Activated B cell treated with CpG ODN at 0.5 μM for 24 hours (primary cell): ENCODE measurements at regions not wholly inside any gene's neighbourhood (a gene's known extent, or its start where the extent isn't known, plus 50 kb on each side); places are given as distances from the start of the nearest gene placed in this dataset.

Experiments used
- ATAC-seq: fragments of 200-7000 bp; cut with Tn5 transposase; one replicate; pipeline ENCODE4 v1.10.0; 2021; ENCODE audit warnings: low read depth, mild to moderate bottlenecking, moderate library complexity
- CTCF ChIA-PET: fragments of 350-600 bp; sonication (Branson Sonifier 250); formaldehyde crosslinking; loops from one replicate; lab custom pipeline; 2021; ENCODE audit warnings: antibody characterized with exemption; lab: Charles Lee
- POLR2A ChIA-PET: fragments of 350-600 bp; sonication (Branson Sonifier 250); formaldehyde crosslinking; loops from one replicate; lab custom pipeline; 2021; ENCODE audit warnings: antibody characterized with exemption; lab: Charles Lee
- DNase-seq: peaks from one replicate; pipeline ENCODE4 v3.0.0; 2022
- H3K27ac Mint-ChIP-seq: one replicate; pipeline ENCODE4 v1.8.0; 2020; ENCODE audit warnings: mixed read lengths
- H3K27me3 Mint-ChIP-seq: one replicate; pipeline ENCODE4 v1.8.0; 2021; ENCODE audit warnings: mixed read lengths
- H3K36me3 Mint-ChIP-seq: one replicate; pipeline ENCODE4 v1.8.0; 2021; ENCODE audit warnings: low read depth, mixed read lengths
- H3K4me1 Mint-ChIP-seq: one replicate; pipeline ENCODE4 v1.8.0; 2021; ENCODE audit warnings: mixed read lengths
- H3K4me3 Mint-ChIP-seq: one replicate; pipeline ENCODE4 v1.8.0; 2020; ENCODE audit warnings: mild to moderate bottlenecking, mixed read lengths
- H3K9me3 Mint-ChIP-seq: one replicate; pipeline ENCODE4 v1.8.0; 2020; ENCODE audit warnings: mixed read lengths
- CTCF ChIP-seq: fragments of 200-600 bp; IDR thresholded peaks from one replicate; pipeline ENCODE4 v1.8.0; 2022; ENCODE audit warnings: antibody characterized with exemption, mild to moderate bottlenecking
- intact Hi-C: fragments of 100-400 bp; cut with micrococcal nuclease; formaldehyde crosslinking; loops from one replicate; pipeline ENCODE4 v1.15.1; 2024

GRCh38 chr6:56377295-56377694, 129.9 kb upstream of the COL21A1 start:
- Mint-ChIP-seq H3K9me3 (no peaks in the 10 kb centered on the region), H3K36me3 (no peaks in the 10 kb centered on the region), H3K27ac (no peak overlapping the region), H3K27me3 (peaks cover 3% of the 10 kb centered on the region), H3K4me3 (no peak overlapping the region), H3K4me1 (no peaks in the 10 kb centered on the region)
- ChIA-PET CTCF (no interaction called here), POLR2A (no interaction called here)
- DNase-seq (no peak), ATAC-seq (no peak)
- TF ChIP-seq CTCF = no peak
- intact Hi-C loops = no loop called here

GRCh38 chr6:56375806-56376205, 128.4 kb upstream of the COL21A1 start:
- ATAC-seq = no peak
- TF ChIP-seq CTCF = no peak
- DNase-seq = no peak
- no peaks in the 10 kb centered on the region for H3K9me3 Mint-ChIP-seq
- H3K4me1 Mint-ChIP-seq = peaks cover 6% of the 10 kb centered on the region
- POLR2A ChIA-PET = no interaction called here
- no peak overlapping the region for H3K27ac Mint-ChIP-seq
- CTCF ChIA-PET = interaction anchor here (1.2 kb wide), 1 partner anchor 219 kb away, joined by 3 read pairs; no protein-coding TSS in a partner anchor
- H3K4me3 Mint-ChIP-seq = no peak overlapping the region
- intact Hi-C loops = no loop called here
- H3K27me3 Mint-ChIP-seq = peaks cover 3% of the 10 kb centered on the region
- H3K36me3 Mint-ChIP-seq = no peaks in the 10 kb centered on the region

- no peak overlapping the region for H3K27ac Mint-ChIP-seq
- ATAC-seq = no peak
Observed at GRCh38 chr6:56374841-56375369, 127.5 kb upstream of the COL21A1 start.

GRCh38 chr6:56372406-56372995, 125.1 kb upstream of the COL21A1 start:
- H3K4me3 Mint-ChIP-seq = no peak overlapping the region
- H3K36me3 Mint-ChIP-seq = no peaks in the 10 kb centered on the region
- H3K4me1 Mint-ChIP-seq = peaks cover 10% of the 10 kb centered on the region
- intact Hi-C loops = no loop called here
- ATAC-seq (no peak), DNase-seq (no peak)
- peaks cover 3% of the 10 kb centered on the region for H3K27me3 Mint-ChIP-seq
- CTCF ChIA-PET = no interaction called here
- no peak overlapping the region for H3K27ac Mint-ChIP-seq
- no peaks in the 10 kb centered on the region for H3K9me3 Mint-ChIP-seq
- POLR2A ChIA-PET = no interaction called here
- no peak for TF ChIP-seq CTCF

More at GRCh38 chr6:56374841-56375369, 127.5 kb upstream of the COL21A1 start:
- Mint-ChIP-seq H3K27me3 (peaks cover 3% of the 10 kb centered on the region), H3K4me1 (peaks cover 10% of the 10 kb centered on the region), H3K4me3 (no peak overlapping the region), H3K9me3 (no peaks in the 10 kb centered on the region), H3K36me3 (no peaks in the 10 kb centered on the region)
- CTCF ChIA-PET = interaction anchor here (1.2 kb wide), 1 partner anchor 220 kb away, joined by 3 read pairs; no protein-coding TSS in a partner anchor
- intact Hi-C loops = no loop called here
- POLR2A ChIA-PET = no interaction called here
- DNase-seq = no peak
- no peak for TF ChIP-seq CTCF

DNA sequence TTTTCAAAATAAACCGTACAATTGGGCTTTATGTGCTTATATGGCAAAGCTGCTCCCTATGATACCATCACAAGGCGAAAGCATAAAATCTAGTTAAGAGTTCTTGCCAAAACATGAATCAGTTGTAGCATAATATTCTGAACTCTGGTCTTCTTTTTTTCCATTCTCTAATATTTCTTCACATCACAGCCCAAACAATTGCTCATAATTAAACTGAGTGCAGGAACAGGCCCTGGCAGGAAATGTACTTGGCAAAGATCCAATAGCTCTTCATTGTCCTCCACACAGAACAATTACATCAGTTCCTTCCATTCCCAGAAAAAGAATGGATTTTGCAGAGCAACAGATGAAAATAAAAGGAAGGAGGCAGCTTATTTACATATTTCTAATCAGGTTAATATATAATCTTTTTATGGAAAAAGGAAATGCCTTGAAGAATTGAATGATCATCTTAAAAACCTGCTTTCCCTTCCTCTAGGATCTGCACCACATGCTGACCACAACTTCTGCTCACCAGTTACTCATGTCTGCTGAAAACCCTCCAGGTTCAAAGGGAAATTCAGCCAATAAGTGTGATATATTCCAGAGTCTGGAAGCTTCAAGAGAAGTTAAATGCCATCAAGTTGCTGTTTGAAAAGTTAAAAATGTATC, 123.3 kb upstream of the COL21A1 start:
- Mint-ChIP-seq H3K4me3 (no peak overlapping the region), H3K27me3 (peaks cover 3% of the 10 kb centered on the region), H3K4me1 (peaks cover 10% of the 10 kb centered on the region), H3K9me3 (no peaks in the 10 kb centered on the region), H3K36me3 (no peaks in the 10 kb centered on the region), H3K27ac (no peak overlapping the region)
- ATAC-seq = peak; percentile 31
- no peak for DNase-seq
- intact Hi-C loops = no loop called here
- CTCF ChIA-PET = interaction anchor here (1.1 kb wide), 1 partner anchor 201 kb away, joined by 3 read pairs; no protein-coding TSS in a partner anchor
- POLR2A ChIA-PET = no interaction called here
- TF ChIP-seq CTCF = no peak
